ENCODE measurements at regions not wholly inside any gene's neighbourhood (a gene's known extent, or its start where the extent isn't known, plus 50 kb on each side); places are given as distances from the start of the nearest gene placed in this dataset.

GRCh38 chr15:85892232-85892631 is 97.5 kb upstream of the KLHL25 start:
- Histone ChIP-seq H2AFZ (ENCODE audit: low read depth, low read length) (no peak overlapping the region), H4K20me1 (replicated peaks; ENCODE audit: control insufficient read depth, extremely low read depth, insufficient read depth, low read length) (no peaks in the 10 kb centered on the region), H3K36me3 (ENCODE audit: control insufficient read depth in 2 of 2, extremely low read depth in 1 of 2, insufficient read depth in 2 of 2, low read length in 2 of 2) (no peaks in the 10 kb centered on the region), H3K4me3 (replicated peaks in 1 of 3; ENCODE audit: insufficient read depth in 1 of 3, low read depth in 1 of 3, low read length in 3 of 3) (no peak overlapping the region), H3K9ac (replicated peaks; ENCODE audit: extremely low read depth, insufficient read depth, low read length) (no peak overlapping the region), H3K9me1 (replicated peaks; ENCODE audit: control insufficient read depth, extremely low read depth, insufficient read depth, low read length) (no peaks in the 10 kb centered on the region), H3K27me3 (ENCODE audit: control insufficient read depth in 2 of 2, insufficient read depth in 2 of 2, low read length in 2 of 2) (no peaks in the 10 kb centered on the region), H3K79me2 (ENCODE audit: control insufficient read depth, insufficient read depth, low read length) (no peaks in the 10 kb centered on the region), H3K4me1 (ENCODE audit: control insufficient read depth, extremely low read depth, insufficient read depth, low read length) (no peaks in the 10 kb centered on the region), H3K27ac (ENCODE audit: insufficient read depth, low read depth, low read length) (no peak overlapping the region), H3K9me3 (replicated peaks; ENCODE audit: control insufficient read depth, insufficient read depth, low read length) (no peaks in the 10 kb centered on the region), H3K4me2 (ENCODE audit: insufficient read depth, low read length) (no peak overlapping the region)
- FAIRE-seq (no peak), DNase-seq (ENCODE audit: low read depth, low spot score) (no peak)
- CTCF ChIA-PET = no interaction called here
- POLR2A ChIA-PET = no interaction called here
- intact Hi-C loops (cut with micrococcal nuclease) = no loop called here
- dilution Hi-C loops (cut with MboI; ENCODE audit: extremely low pct_ligation_motif_present, low sequenced_read_pairs) = no loop called here
- BruUV-seq (replicated peaks) = no TSS peak
- TF ChIP-seq JUN (IDR thresholded peaks at IDR 0.05; ENCODE audit: borderline replicate concordance, insufficient read depth, insufficient read length, low read depth) (no peak), POLR2A (IDR thresholded peaks at IDR 0.05; ENCODE audit: low read depth, low read length) (no peak), CTCF (IDR thresholded peaks at IDR 0.05; ENCODE audit: extremely low read depth in 1 of 2, insufficient read depth in 1 of 2, low read depth in 1 of 2, low read length in 2 of 2) (no peak), MYC (IDR thresholded peaks at IDR 0.05; ENCODE audit: low read depth, low read length) (no peak), GATA2 (IDR thresholded peaks at IDR 0.05; ENCODE audit: insufficient read depth, insufficient read length, low read depth, low read length) (no peak)

- dilution Hi-C loops (cut with MboI; ENCODE audit: extremely low pct_ligation_motif_present, low sequenced_read_pairs) = no loop called here
- no peaks in the 10 kb centered on the region for H3K36me3 ChIP-seq (ENCODE audit: control insufficient read depth in 2 of 2, extremely low read depth in 1 of 2, insufficient read depth in 2 of 2, low read length in 2 of 2)
- FAIRE-seq = no peak
These were observed 102.6 kb upstream of the KLHL25 start for GRCh38 chr15:85897207-85897894.

More at GRCh38 chr15:85897207-85897894, 102.6 kb upstream of the KLHL25 start:
- Histone ChIP-seq H3K27me3 (ENCODE audit: control insufficient read depth in 2 of 2, insufficient read depth in 2 of 2, low read length in 2 of 2) (no peaks in the 10 kb centered on the region), H3K9ac (replicated peaks; ENCODE audit: extremely low read depth, insufficient read depth, low read length) (no peak overlapping the region), H3K4me2 (ENCODE audit: insufficient read depth, low read length) (no peak overlapping the region), H4K20me1 (replicated peaks; ENCODE audit: control insufficient read depth, extremely low read depth, insufficient read depth, low read length) (no peaks in the 10 kb centered on the region), H3K4me1 (ENCODE audit: control insufficient read depth, extremely low read depth, insufficient read depth, low read length) (no peaks in the 10 kb centered on the region), H2AFZ (ENCODE audit: low read depth, low read length) (no peak overlapping the region), H3K4me3 (replicated peaks in 1 of 3; ENCODE audit: insufficient read depth in 1 of 3, low read depth in 1 of 3, low read length in 3 of 3) (no peak overlapping the region), H3K27ac (ENCODE audit: insufficient read depth, low read depth, low read length) (no peak overlapping the region), H3K79me2 (ENCODE audit: control insufficient read depth, insufficient read depth, low read length) (no peaks in the 10 kb centered on the region), H3K9me1 (replicated peaks; ENCODE audit: control insufficient read depth, extremely low read depth, insufficient read depth, low read length) (no peaks in the 10 kb centered on the region), H3K9me3 (replicated peaks; ENCODE audit: control insufficient read depth, insufficient read depth, low read length) (no peaks in the 10 kb centered on the region)
- intact Hi-C loops (cut with micrococcal nuclease) = no loop called here
- no TSS peak for BruUV-seq (replicated peaks)
- TF ChIP-seq JUN (IDR thresholded peaks at IDR 0.05; ENCODE audit: borderline replicate concordance, insufficient read depth, insufficient read length, low read depth) (no peak), POLR2A (IDR thresholded peaks at IDR 0.05; ENCODE audit: low read depth, low read length) (no peak), MAX (IDR thresholded peaks at IDR 0.05; ENCODE audit: insufficient read depth, insufficient read length) (no peak), POLR2AphosphoS5 (IDR thresholded peaks at IDR 0.05; ENCODE audit: insufficient read depth, low read depth, low read length) (no peak), MYC (IDR thresholded peaks at IDR 0.05; ENCODE audit: low read depth, low read length) (no peak), FOS (IDR thresholded peaks at IDR 0.05; ENCODE audit: borderline replicate concordance, insufficient read depth, low read length) (no peak), CTCF (IDR thresholded peaks at IDR 0.05; ENCODE audit: extremely low read depth in 1 of 2, insufficient read depth in 1 of 2, low read depth in 1 of 2, low read length in 2 of 2) (no peak), GATA2 (IDR thresholded peaks at IDR 0.05; ENCODE audit: insufficient read depth, insufficient read length, low read depth, low read length) (no peak), EZH2 (IDR thresholded peaks at IDR 0.05; ENCODE audit: borderline replicate concordance, low read depth, low read length, severe bottlenecking) (no peak)
- ChIA-PET POLR2A (no interaction called here), CTCF (no interaction called here)
- no peak for DNase-seq (ENCODE audit: low read depth, low spot score)

Data from endothelial cell of umbilical vein (primary cell).